Caco-2 (cell line): ENCODE measurements at regions not wholly inside any gene's neighbourhood (a gene's known extent, or its start where the extent isn't known, plus 50 kb on each side); places are given as distances from the start of the nearest gene placed in this dataset.

Experiments used
- BruUV-seq: library from RNA; stranded (reverse); fragments of 400-500 nt; replicated peaks from 2 replicates; lab custom pipeline; 2021; lab: Mats Ljungman, UMichigan
- CTCF ChIA-PET: fragments of 300-600 bp; sonication (Branson Sonifier 250); formaldehyde crosslinking; loops from one replicate; lab custom pipeline; 2022; ENCODE audit warnings: antibody characterized with exemption; lab: Charles Lee
- POLR2A ChIA-PET: fragments of 300-600 bp; sonication (Branson Sonifier 250); formaldehyde crosslinking; loops from one replicate; lab custom pipeline; 2022; ENCODE audit warnings: antibody characterized with exemption; lab: Charles Lee
- DNase-seq, 2 experiments: peaks; one replicate each; pipeline versions ENCODE4 v3.0.0 to v3.0.0-alpha.2; 2020 to 2022
- H3K27me3 ChIP-seq: replicated peaks from 2 replicates; pipeline ENCODE4 v1.6.0; 2011; ENCODE audit warnings: low read length; ENCODE audit not compliant: control insufficient read depth, insufficient read depth
- H3K36me3 ChIP-seq: 2 replicates; pipeline ENCODE4 v1.5.1; 2011; ENCODE audit warnings: low read length; ENCODE audit not compliant: control insufficient read depth, insufficient read depth
- H3K4me1 ChIP-seq: fragments of 250-450 bp; sonication (Bioruptor Pico); 2 replicates; pipeline ENCODE4 v1.5.1; 2020; ENCODE audit warnings: mild to moderate bottlenecking
- H3K4me3 ChIP-seq: 2 replicates; pipeline ENCODE4 v1.5.1; 2011; ENCODE audit warnings: low read depth, mild to moderate bottlenecking, control low read depth, low read length
- H3K9me3 ChIP-seq: fragments of 250-450 bp; sonication (Bioruptor Pico); 2 replicates; pipeline ENCODE4 v1.5.1; 2020; ENCODE audit warnings: mild to moderate bottlenecking, moderate library complexity
- H3K27ac Mint-ChIP-seq: one replicate; pipeline ENCODE4 v1.8.0; 2022; ENCODE audit warnings: mixed read lengths; ENCODE audit not compliant: unreplicated experiment
- H3K27me3 Mint-ChIP-seq: one replicate; pipeline ENCODE4 v1.8.0; 2022; ENCODE audit warnings: mixed read lengths; ENCODE audit not compliant: insufficient read depth, unreplicated experiment
- H3K36me3 Mint-ChIP-seq: one replicate; pipeline ENCODE4 v1.8.0; 2022; ENCODE audit warnings: mild to moderate bottlenecking, mixed read lengths; ENCODE audit not compliant: insufficient read depth, unreplicated experiment
- H3K4me1 Mint-ChIP-seq: one replicate; pipeline ENCODE4 v1.8.0; 2022; ENCODE audit warnings: low read depth, mixed read lengths; ENCODE audit not compliant: unreplicated experiment
- H3K4me3 Mint-ChIP-seq: one replicate; pipeline ENCODE4 v1.8.0; 2022; ENCODE audit warnings: mild to moderate bottlenecking, moderate library complexity, mixed read lengths; ENCODE audit not compliant: unreplicated experiment
- H3K9me3 Mint-ChIP-seq: one replicate; pipeline ENCODE4 v1.8.0; 2022; ENCODE audit warnings: mixed read lengths; ENCODE audit not compliant: unreplicated experiment
- intact Hi-C: fragments of 100-400 bp; cut with micrococcal nuclease; formaldehyde crosslinking; loops from one replicate; pipeline ENCODE4 v1.10.0; 2022; ENCODE audit not compliant: unreplicated experiment
- TF ChIP-seq, protein P1 (sequence below), 2 experiments: fragments of 200-600 bp in 1 of 2; IDR thresholded peaks; 1 replicate in 1 of 2; 2 replicates in 1 of 2; pipeline versions ENCODE4 v1.5.1 to v1.8.0; 2011 to 2022; ENCODE audit warnings: antibody characterized with exemption in 1 of 2, control low read depth in 1 of 2, inconsistent platforms in 1 of 2, low read depth in 1 of 2, low read length in 1 of 2, mild to moderate bottlenecking in 1 of 2, moderate library complexity in 1 of 2; ENCODE audit not compliant: insufficient read depth in 1 of 2, severe bottlenecking in 1 of 2, unreplicated experiment in 1 of 2

- no peaks in the 10 kb centered on the region for H3K9me3 Mint-ChIP-seq
- ChIA-PET POLR2A (no interaction called here), CTCF (no interaction called here)
- no peak overlapping the region for H3K4me3 Mint-ChIP-seq
- Histone ChIP-seq H3K4me3 (no peak overlapping the region), H3K4me1 (no peaks in the 10 kb centered on the region), H3K9me3 (no peaks in the 10 kb centered on the region), H3K36me3 (no peaks in the 10 kb centered on the region), H3K27me3 (no peaks in the 10 kb centered on the region)
- DNase-seq: no peak
- no peak overlapping the region for H3K27ac Mint-ChIP-seq
- H3K36me3 Mint-ChIP-seq: no peaks in the 10 kb centered on the region
- H3K4me1 Mint-ChIP-seq: peaks cover 12% of the 10 kb centered on the region
- H3K27me3 Mint-ChIP-seq: no peaks in the 10 kb centered on the region
- TF ChIP-seq, protein P1, sequence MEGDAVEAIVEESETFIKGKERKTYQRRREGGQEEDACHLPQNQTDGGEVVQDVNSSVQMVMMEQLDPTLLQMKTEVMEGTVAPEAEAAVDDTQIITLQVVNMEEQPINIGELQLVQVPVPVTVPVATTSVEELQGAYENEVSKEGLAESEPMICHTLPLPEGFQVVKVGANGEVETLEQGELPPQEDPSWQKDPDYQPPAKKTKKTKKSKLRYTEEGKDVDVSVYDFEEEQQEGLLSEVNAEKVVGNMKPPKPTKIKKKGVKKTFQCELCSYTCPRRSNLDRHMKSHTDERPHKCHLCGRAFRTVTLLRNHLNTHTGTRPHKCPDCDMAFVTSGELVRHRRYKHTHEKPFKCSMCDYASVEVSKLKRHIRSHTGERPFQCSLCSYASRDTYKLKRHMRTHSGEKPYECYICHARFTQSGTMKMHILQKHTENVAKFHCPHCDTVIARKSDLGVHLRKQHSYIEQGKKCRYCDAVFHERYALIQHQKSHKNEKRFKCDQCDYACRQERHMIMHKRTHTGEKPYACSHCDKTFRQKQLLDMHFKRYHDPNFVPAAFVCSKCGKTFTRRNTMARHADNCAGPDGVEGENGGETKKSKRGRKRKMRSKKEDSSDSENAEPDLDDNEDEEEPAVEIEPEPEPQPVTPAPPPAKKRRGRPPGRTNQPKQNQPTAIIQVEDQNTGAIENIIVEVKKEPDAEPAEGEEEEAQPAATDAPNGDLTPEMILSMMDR (IDR thresholded peaks at IDR 0.05; ENCODE audit: insufficient read depth in 1 of 2, low read depth in 1 of 2, low read length in 1 of 2, severe bottlenecking in 1 of 2, unreplicated experiment in 1 of 2): no peak
- intact Hi-C loops: no loop called here
- no TSS peak for BruUV-seq
Observed at GRCh38 chr12:68403711-68404110, 71.5 kb upstream of the MDM1 start.

DNA sequence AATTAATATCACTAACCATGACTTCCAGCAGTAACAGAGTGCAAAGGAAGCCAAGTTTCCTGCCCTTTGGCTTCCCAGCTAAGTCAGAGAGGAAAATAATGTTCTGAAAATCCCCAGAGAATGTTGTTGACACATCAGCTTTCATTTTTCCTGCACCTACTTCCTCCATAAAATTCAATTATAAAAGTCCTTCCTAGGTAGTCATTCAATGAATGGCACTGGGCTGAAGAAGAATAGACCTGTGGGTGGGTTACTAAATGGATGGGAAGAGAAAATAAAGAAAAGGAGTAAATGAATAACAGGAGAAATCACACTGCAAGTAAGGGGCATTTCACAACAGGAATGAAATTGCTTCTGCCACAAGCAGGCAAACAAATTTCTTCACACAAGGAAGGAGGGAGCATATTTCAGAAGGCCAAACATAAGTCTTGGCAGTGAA lies 73.2 kb upstream of the MDM1 start:
- H3K9me3 ChIP-seq: no peaks in the 10 kb centered on the region
- no peak overlapping the region for H3K4me3 Mint-ChIP-seq
- H3K27me3 ChIP-seq: no peaks in the 10 kb centered on the region
- ChIA-PET POLR2A (no interaction called here), CTCF (interaction anchor here (0.5 kb wide), 1 partner anchor 330 kb away, joined by 4 read pairs; no protein-coding TSS in a partner anchor)
- no peaks in the 10 kb centered on the region for H3K4me1 ChIP-seq
- H3K9me3 Mint-ChIP-seq: no peaks in the 10 kb centered on the region
- no peaks in the 10 kb centered on the region for H3K27me3 Mint-ChIP-seq
- no TSS peak for BruUV-seq
- DNase-seq: no peak
- TF ChIP-seq, protein P1 (IDR thresholded peaks at IDR 0.05; ENCODE audit: insufficient read depth in 1 of 2, low read depth in 1 of 2, low read length in 1 of 2, severe bottlenecking in 1 of 2, unreplicated experiment in 1 of 2): no peak
- intact Hi-C loops: loop anchor here (1.0 kb wide), 1 partner anchor 24 kb away; no protein-coding TSS in a partner anchor
- H3K36me3 ChIP-seq: no peaks in the 10 kb centered on the region
- H3K27ac Mint-ChIP-seq: no peak overlapping the region
- H3K4me3 ChIP-seq: no peak overlapping the region
- H3K4me1 Mint-ChIP-seq: peaks cover 12% of the 10 kb centered on the region
- H3K36me3 Mint-ChIP-seq: no peaks in the 10 kb centered on the region

DNA sequence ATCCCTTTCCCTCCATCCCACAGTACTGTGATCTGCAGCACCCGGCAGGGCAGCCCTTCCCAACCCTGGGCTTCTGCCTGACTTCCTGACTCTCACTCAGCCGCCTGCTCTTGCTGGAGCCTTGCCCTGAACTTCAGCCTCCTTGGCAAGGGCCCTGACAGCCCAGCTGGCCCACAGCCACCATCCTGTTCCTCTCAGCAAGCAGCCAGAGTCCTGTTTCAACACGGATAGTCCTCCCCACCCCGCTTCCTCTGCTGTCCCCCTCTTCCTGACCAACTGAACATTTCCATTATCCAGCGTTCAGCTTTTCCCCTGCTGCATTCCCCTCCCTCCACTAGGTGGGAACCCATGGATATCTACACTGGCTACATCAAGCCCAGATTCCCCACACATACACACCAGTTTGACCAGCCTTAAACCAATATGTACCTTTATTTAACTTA lies 74.0 kb upstream of the MDM1 start:
- no peaks in the 10 kb centered on the region for H3K27me3 Mint-ChIP-seq
- H3K4me1 Mint-ChIP-seq: peaks cover 12% of the 10 kb centered on the region
- no peaks in the 10 kb centered on the region for H3K36me3 Mint-ChIP-seq
- ChIA-PET POLR2A (interaction anchor here (1.0 kb wide), 1 partner anchor 204 kb away, joined by 3 read pairs; the partner anchor contains the start of gene RAP1B), CTCF (interaction anchor here (0.7 kb wide), 1 partner anchor 1299 kb away, joined by 3 read pairs; no protein-coding TSS in a partner anchor)
- Histone ChIP-seq H3K4me1 (no peaks in the 10 kb centered on the region), H3K27me3 (no peaks in the 10 kb centered on the region), H3K4me3 (no peak overlapping the region), H3K36me3 (no peaks in the 10 kb centered on the region), H3K9me3 (no peaks in the 10 kb centered on the region)
- no peaks in the 10 kb centered on the region for H3K9me3 Mint-ChIP-seq
- intact Hi-C loops: no loop called here
- no peak overlapping the region for H3K27ac Mint-ChIP-seq
- no peak overlapping the region for H3K4me3 Mint-ChIP-seq
- DNase-seq: peak; percentile 35 to 41
- no TSS peak for BruUV-seq
- TF ChIP-seq, protein P1 (IDR thresholded peaks at IDR 0.05; ENCODE audit: insufficient read depth in 1 of 2, low read depth in 1 of 2, low read length in 1 of 2, severe bottlenecking in 1 of 2, unreplicated experiment in 1 of 2): peak in 1 of 2 experiments; percentile 14
